CD8-positive, alpha-beta memory T cell (primary cell): ENCODE measurements at regions not wholly inside any gene's neighbourhood (a gene's known extent, or its start where the extent isn't known, plus 50 kb on each side); places are given as distances from the start of the nearest gene placed in this dataset.

Experiments
- CTCF ChIA-PET: fragments of 350-600 bp; sonication (Branson Sonifier 250); formaldehyde crosslinking; loops from one replicate; lab custom pipeline; 2021; ENCODE audit warnings: antibody characterized with exemption; lab: Charles Lee
- POLR2A ChIA-PET: fragments of 350-600 bp; sonication (Branson Sonifier 250); formaldehyde crosslinking; loops from one replicate; lab custom pipeline; 2021; ENCODE audit warnings: antibody characterized with exemption; lab: Charles Lee
- DNase-seq, 5 donors: peaks; one replicate each; pipeline versions ENCODE4 v3.0.0 to v3.0.0-alpha.2; 2020 to 2022; ENCODE audit warnings: mixed read lengths in 1 of 5
- H3K27ac ChIP-seq: one replicate; pipeline ENCODE4 v1.7.0; 2013; ENCODE audit warnings: low read depth, mild to moderate bottlenecking, low read length, moderate library complexity
- H3K27me3 ChIP-seq: 2 replicates; pipeline ENCODE4 v1.7.0; 2013; ENCODE audit warnings: low read length, mild to moderate bottlenecking; ENCODE audit not compliant: insufficient read depth, poor library complexity, severe bottlenecking
- H3K36me3 ChIP-seq: 2 replicates; pipeline ENCODE4 v1.7.0; 2013; ENCODE audit warnings: mild to moderate bottlenecking, low read length, moderate library complexity; ENCODE audit not compliant: insufficient read depth
- H3K4me1 ChIP-seq: 2 replicates; pipeline ENCODE4 v1.7.0; 2013; ENCODE audit warnings: mild to moderate bottlenecking, low read length, moderate library complexity; ENCODE audit not compliant: insufficient read depth
- H3K4me3 ChIP-seq: 2 replicates; pipeline ENCODE4 v1.7.0; 2013; ENCODE audit warnings: mild to moderate bottlenecking, low read length
- H3K9me3 ChIP-seq: 2 replicates; pipeline ENCODE4 v1.7.0; 2013; ENCODE audit warnings: mild to moderate bottlenecking, low read length
- H3K27ac Mint-ChIP-seq, 8 donors: one replicate each; pipeline ENCODE4 v1.8.0; 2020 to 2021; ENCODE audit warnings: mixed read lengths in 8 of 8, mild to moderate bottlenecking in 6 of 8, inconsistent platforms in 3 of 8, moderate library complexity in 3 of 8
- H3K27me3 Mint-ChIP-seq, 2 donors: one replicate each; pipeline ENCODE4 v1.8.0; 2020 to 2021; ENCODE audit warnings: mixed read lengths in 2 of 2, mild to moderate bottlenecking in 1 of 2, moderate library complexity in 1 of 2
- H3K36me3 Mint-ChIP-seq, 3 donors: one replicate each; pipeline ENCODE4 v1.8.0; 2020 to 2021; ENCODE audit warnings: mixed read lengths in 3 of 3, inconsistent platforms in 1 of 3, mild to moderate bottlenecking in 1 of 3
- H3K4me1 Mint-ChIP-seq, 3 donors: one replicate each; pipeline ENCODE4 v1.8.0; 2020 to 2021; ENCODE audit warnings: mixed read lengths in 3 of 3, inconsistent platforms in 1 of 3, mild to moderate bottlenecking in 1 of 3
- H3K4me3 Mint-ChIP-seq, 7 donors: one replicate each; pipeline ENCODE4 v1.8.0; 2020 to 2021; ENCODE audit warnings: mixed read lengths in 7 of 7, mild to moderate bottlenecking in 6 of 7, moderate library complexity in 4 of 7, inconsistent platforms in 2 of 7
- H3K9me3 Mint-ChIP-seq, 5 donors: one replicate each; pipeline ENCODE4 v1.8.0; 2020 to 2022; ENCODE audit warnings: mixed read lengths in 5 of 5, mild to moderate bottlenecking in 3 of 5, moderate library complexity in 2 of 5, inconsistent platforms in 1 of 5

DNA sequence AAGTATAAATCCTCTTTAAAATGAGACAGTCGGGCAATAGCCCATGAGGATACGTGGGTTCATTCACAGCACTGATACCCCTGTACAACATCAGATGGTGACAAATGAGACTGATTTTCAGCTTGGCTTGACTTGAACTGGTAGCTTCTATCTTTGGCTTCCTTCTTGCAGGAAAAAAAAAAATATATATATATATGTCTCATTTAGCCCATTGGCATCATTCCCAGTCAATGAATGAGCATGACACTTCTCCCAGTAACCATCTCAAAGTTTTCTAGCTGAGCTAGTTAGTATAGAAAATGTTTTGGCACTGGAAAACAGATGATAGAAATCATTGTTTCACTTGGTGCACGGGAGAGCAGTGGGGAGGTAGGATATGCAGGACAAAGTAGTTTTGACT is 222.5 kb upstream of the TAS2R1 start:
- Mint-ChIP-seq H3K9me3 (peaks cover 0 to 13% (median 3%) of the 10 kb centered on the region in 5 donors), H3K27me3 (peaks cover 0 to 1% of the 10 kb centered on the region in 2 donors), H3K4me1 (no peaks in the 10 kb centered on the region), H3K27ac (no peak overlapping the region), H3K36me3 (no peaks in the 10 kb centered on the region), H3K4me3 (no peak overlapping the region)
- ChIA-PET CTCF (no interaction called here), POLR2A (no interaction called here)
- no peaks in the 10 kb centered on the region for H3K27me3 ChIP-seq
- H3K4me3 ChIP-seq = no peak overlapping the region
- no peaks in the 10 kb centered on the region for H3K9me3 ChIP-seq
- no peak for DNase-seq
- no peaks in the 10 kb centered on the region for H3K36me3 ChIP-seq
- H3K27ac ChIP-seq = no peak overlapping the region
- no peaks in the 10 kb centered on the region for H3K4me1 ChIP-seq

DNA sequence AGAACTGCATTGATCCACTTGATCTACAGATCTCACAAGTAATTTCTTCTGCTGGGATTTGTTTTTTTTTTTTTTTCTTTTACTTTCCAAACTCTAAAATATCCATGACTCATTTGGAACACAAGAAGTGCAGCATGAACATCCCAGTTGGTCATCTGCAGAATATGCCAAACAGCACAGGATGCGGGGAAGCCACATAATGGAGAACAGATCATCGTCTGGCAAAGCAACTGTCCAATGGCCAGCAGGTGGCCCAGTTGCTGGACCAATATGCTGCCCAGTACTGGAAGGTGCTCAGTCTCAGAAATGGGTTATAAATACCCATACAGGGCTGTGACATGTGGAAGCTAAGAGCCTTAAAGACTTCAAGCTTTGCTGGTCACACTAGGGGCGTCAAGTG is 221.3 kb upstream of the TAS2R1 start:
- H3K9me3 Mint-ChIP-seq = peaks cover 0 to 15% (median 2%) of the 10 kb centered on the region in 5 donors
- no peak for DNase-seq
- peaks cover 0 to 1% of the 10 kb centered on the region in 2 donors for H3K27me3 Mint-ChIP-seq
- Histone ChIP-seq H3K4me1 (no peaks in the 10 kb centered on the region), H3K4me3 (no peak overlapping the region), H3K27me3 (no peaks in the 10 kb centered on the region), H3K9me3 (no peaks in the 10 kb centered on the region), H3K27ac (no peak overlapping the region), H3K36me3 (no peaks in the 10 kb centered on the region)
- no peak overlapping the region for H3K4me3 Mint-ChIP-seq
- H3K27ac Mint-ChIP-seq = no peak overlapping the region
- no peaks in the 10 kb centered on the region for H3K4me1 Mint-ChIP-seq
- POLR2A ChIA-PET = no interaction called here
- H3K36me3 Mint-ChIP-seq = no peaks in the 10 kb centered on the region
- CTCF ChIA-PET = no interaction called here

DNA sequence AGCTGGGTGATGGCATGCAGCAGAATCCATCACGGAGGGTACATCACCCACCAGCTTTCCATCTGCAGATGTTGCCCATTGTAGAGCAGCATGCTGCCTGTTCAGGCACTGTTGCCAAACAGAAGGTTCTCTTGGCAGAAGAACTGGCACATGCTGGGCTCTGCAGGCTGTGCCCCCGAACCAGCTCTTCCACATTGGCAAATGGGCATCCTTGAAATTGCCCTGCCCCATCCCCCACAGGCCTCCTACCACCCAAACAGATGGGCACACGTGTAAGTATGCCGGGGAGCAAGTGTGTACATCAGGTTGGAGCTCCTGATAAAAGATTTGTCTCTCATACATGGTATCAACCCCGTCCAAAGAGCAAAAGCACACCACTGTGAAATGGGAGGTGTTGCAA is 220.3 kb upstream of the TAS2R1 start:
- H3K27ac ChIP-seq = no peak overlapping the region

DNA sequence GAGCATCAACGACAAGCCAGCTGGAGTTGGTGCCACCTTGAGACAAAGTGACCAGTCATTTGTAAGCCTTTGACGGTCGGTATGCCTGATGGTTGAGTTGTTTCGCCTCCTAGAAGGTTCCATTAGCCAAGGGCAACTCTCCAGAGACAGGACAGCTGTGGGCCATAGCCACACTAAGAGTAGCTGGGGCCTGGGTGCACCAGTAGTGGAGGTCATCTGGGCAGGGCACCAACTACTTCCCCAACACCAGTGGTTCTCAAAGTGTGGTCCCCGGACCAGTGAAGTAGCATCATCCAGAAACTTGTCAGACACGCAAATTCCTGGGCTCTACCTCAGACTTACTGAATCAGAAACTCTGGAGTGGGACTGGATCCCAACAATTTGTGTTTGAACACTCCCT is 217.5 kb upstream of the TAS2R1 start:
- H3K4me1 ChIP-seq = no peaks in the 10 kb centered on the region
- ChIA-PET CTCF (no interaction called here), POLR2A (no interaction called here)
- Mint-ChIP-seq H3K4me3 (no peak overlapping the region), H3K27me3 (peaks cover 0 to 1% of the 10 kb centered on the region in 2 donors), H3K36me3 (no peaks in the 10 kb centered on the region), H3K9me3 (peaks cover 0 to 18% (median 8%) of the 10 kb centered on the region in 5 donors), H3K27ac (no peak overlapping the region), H3K4me1 (no peaks in the 10 kb centered on the region)
- H3K4me3 ChIP-seq = no peak overlapping the region
- DNase-seq = no peak
- H3K27ac ChIP-seq = no peak overlapping the region
- H3K9me3 ChIP-seq = no peaks in the 10 kb centered on the region
- no peaks in the 10 kb centered on the region for H3K36me3 ChIP-seq
- no peaks in the 10 kb centered on the region for H3K27me3 ChIP-seq

More for the DNA sequence above, 220.3 kb upstream of the TAS2R1 start:
- Mint-ChIP-seq H3K27me3 (peaks cover 0 to 1% of the 10 kb centered on the region in 2 donors), H3K27ac (no peak overlapping the region), H3K36me3 (no peaks in the 10 kb centered on the region), H3K4me3 (no peak overlapping the region), H3K9me3 (peaks cover 0 to 18% (median 5%) of the 10 kb centered on the region in 5 donors), H3K4me1 (no peaks in the 10 kb centered on the region)
- CTCF ChIA-PET = no interaction called here
- Histone ChIP-seq H3K9me3 (no peaks in the 10 kb centered on the region), H3K36me3 (no peaks in the 10 kb centered on the region), H3K4me1 (no peaks in the 10 kb centered on the region), H3K4me3 (no peak overlapping the region), H3K27me3 (no peaks in the 10 kb centered on the region)
- no peak for DNase-seq
- POLR2A ChIA-PET = no interaction called here

DNA sequence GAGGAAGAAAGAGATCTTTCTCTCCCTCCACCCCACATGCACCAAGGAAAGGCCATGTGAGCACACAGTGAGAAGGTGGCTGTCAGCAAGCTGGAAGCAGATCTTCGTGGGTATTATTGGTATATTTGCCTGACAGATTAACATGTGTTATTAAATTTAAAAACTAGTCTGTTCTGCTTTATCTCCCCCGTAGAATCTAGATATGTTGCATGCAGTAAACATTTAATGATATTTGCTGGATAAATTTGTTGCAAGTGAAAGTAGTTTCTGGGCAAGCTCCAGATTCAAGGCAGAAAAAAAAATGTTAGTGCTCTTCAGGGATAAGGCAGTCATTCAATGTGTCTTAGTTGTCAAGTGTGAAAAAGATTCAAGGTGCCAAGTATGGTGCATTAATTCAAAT is 215.0 kb upstream of the TAS2R1 start:
- Mint-ChIP-seq H3K9me3 (peaks cover 3 to 17% (median 8%) of the 10 kb centered on the region in 5 donors), H3K36me3 (no peaks in the 10 kb centered on the region), H3K4me1 (no peaks in the 10 kb centered on the region), H3K4me3 (no peak overlapping the region), H3K27ac (no peak overlapping the region), H3K27me3 (peaks cover 0 to 1% of the 10 kb centered on the region in 2 donors)
- ChIA-PET POLR2A (no interaction called here), CTCF (no interaction called here)
- Histone ChIP-seq H3K4me1 (no peaks in the 10 kb centered on the region), H3K9me3 (no peaks in the 10 kb centered on the region), H3K4me3 (no peak overlapping the region), H3K36me3 (no peaks in the 10 kb centered on the region), H3K27me3 (no peaks in the 10 kb centered on the region), H3K27ac (no peak overlapping the region)
- DNase-seq = no peak

DNA sequence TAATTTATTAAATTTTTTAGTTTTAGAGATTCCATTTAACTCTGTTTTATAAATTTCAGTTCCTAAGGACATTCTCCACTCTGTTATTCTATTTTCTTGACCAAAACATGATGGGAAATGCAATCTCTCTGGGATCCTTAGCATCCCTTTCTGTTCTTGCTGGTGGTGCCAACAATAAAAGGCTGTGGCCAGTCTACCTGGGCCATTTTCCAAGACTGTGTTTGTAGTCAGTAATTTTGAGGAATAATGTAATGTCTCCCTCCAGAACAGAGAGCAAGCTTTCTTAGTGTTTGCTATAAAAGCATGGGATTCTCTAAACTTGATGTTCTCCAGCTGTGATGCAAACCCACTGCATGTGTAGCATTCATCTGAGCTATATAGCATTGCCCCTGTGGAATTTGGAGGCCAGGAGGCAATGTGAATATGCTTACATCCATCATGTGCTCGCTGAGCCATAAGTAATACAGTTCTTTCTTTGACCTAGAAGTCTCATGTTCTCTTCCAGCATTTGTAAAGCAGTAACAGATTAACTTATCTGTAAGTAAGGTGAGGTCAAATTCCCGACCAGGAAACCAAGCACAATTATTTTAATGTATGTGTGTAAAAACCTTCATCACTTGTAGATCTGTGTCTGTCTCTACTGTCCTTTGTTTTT is 211.5 kb upstream of the TAS2R1 start:
- Histone ChIP-seq H3K27ac (no peak overlapping the region), H3K36me3 (no peaks in the 10 kb centered on the region), H3K4me1 (no peaks in the 10 kb centered on the region), H3K9me3 (no peaks in the 10 kb centered on the region), H3K4me3 (no peak overlapping the region), H3K27me3 (no peaks in the 10 kb centered on the region)
- no peak overlapping the region for H3K4me3 Mint-ChIP-seq
- H3K9me3 Mint-ChIP-seq = peaks cover 0 to 17% (median 7%) of the 10 kb centered on the region in 5 donors
- H3K27ac Mint-ChIP-seq = no peak overlapping the region
- ChIA-PET CTCF (no interaction called here), POLR2A (no interaction called here)
- no peaks in the 10 kb centered on the region for H3K27me3 Mint-ChIP-seq
- DNase-seq = no peak
- no peaks in the 10 kb centered on the region for H3K4me1 Mint-ChIP-seq
- peaks cover 0 to 1% (median 0%) of the 10 kb centered on the region in 3 donors for H3K36me3 Mint-ChIP-seq

DNA sequence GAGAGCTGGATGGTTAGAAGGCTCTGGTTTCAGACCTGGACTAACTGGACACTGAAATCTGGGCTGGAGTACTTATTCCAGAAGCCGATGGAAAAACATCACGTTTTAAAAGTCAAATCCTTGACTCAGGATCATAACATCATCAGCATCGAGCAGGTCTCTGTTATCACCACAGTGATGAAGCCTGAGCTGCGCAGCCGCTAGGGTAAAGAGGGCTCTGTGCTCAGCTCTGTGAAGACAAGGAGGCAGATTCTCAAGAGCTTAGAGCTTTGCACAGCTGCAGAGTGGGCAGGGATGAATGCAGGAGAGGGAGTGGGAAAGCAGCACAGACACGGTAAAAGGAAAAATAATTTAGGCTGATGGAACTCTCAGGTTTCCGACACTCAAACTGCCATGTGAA is 208.8 kb upstream of the TAS2R1 start:
- Histone ChIP-seq H3K4me3 (no peak overlapping the region), H3K27me3 (no peaks in the 10 kb centered on the region), H3K4me1 (no peaks in the 10 kb centered on the region), H3K27ac (no peak overlapping the region), H3K36me3 (no peaks in the 10 kb centered on the region), H3K9me3 (no peaks in the 10 kb centered on the region)
- no peak overlapping the region for H3K4me3 Mint-ChIP-seq
- peaks cover 0 to 1% (median 0%) of the 10 kb centered on the region in 3 donors for H3K36me3 Mint-ChIP-seq
- H3K27me3 Mint-ChIP-seq = no peaks in the 10 kb centered on the region
- no peaks in the 10 kb centered on the region for H3K4me1 Mint-ChIP-seq
- DNase-seq = no peak
- ChIA-PET POLR2A (no interaction called here), CTCF (no interaction called here)
- H3K9me3 Mint-ChIP-seq = peaks cover 0 to 10% (median 7%) of the 10 kb centered on the region in 5 donors
- no peak overlapping the region for H3K27ac Mint-ChIP-seq

DNA sequence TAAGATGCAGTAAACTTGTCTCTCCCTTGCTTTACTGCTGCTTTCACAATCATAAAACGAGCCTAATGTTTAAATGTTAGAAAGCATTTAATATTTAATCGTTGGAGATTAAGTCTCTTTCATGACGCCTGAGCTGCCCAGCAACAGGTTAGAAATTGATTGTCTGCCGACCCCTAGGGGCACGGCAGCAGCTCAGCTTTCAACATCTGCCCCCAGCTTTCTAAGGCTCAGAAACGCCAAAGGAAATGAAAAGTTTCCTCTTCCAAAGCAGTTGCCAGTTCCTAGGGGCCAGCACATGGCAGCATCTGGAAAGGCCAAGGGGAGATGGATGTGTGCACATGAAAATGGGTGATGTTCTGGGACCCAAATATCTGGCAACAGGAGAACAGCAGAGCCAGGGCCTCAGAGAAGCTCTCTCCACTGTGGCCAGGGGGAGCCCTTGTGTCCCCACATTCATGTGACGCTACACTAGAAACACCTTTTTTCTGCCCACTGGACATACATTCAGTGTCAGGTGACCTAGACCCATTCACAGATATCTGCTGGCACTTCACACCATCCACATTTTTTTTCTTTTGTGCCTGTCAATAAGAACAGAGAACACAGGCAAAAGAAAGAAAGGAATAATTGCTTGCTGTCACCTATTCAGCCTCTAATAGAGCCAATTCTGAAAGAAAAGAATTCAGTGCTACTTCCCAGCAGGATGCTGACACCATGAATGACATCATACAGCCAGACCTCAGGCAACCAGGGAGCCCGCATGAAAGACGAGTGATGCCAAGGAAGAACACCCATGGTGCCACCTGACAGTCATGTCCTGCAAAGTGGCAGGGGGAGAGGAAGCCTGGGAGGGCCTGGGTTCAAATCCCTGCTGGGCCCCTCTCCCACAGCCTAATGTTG is 205.0 kb upstream of the TAS2R1 start:
- no peaks in the 10 kb centered on the region for H3K4me1 Mint-ChIP-seq
- H3K4me3 Mint-ChIP-seq = no peak overlapping the region
- no peak for DNase-seq
- Histone ChIP-seq H3K27me3 (no peaks in the 10 kb centered on the region), H3K4me3 (no peak overlapping the region), H3K4me1 (no peaks in the 10 kb centered on the region), H3K36me3 (no peaks in the 10 kb centered on the region), H3K9me3 (no peaks in the 10 kb centered on the region), H3K27ac (no peak overlapping the region)
- H3K36me3 Mint-ChIP-seq = peaks cover 0 to 1% (median 0%) of the 10 kb centered on the region in 3 donors
- H3K27ac Mint-ChIP-seq = no peak overlapping the region
- CTCF ChIA-PET = no interaction called here
- no peaks in the 10 kb centered on the region for H3K27me3 Mint-ChIP-seq
- H3K9me3 Mint-ChIP-seq = peaks cover 0 to 7% (median under 1%) of the 10 kb centered on the region in 5 donors
- POLR2A ChIA-PET = no interaction called here
